ENCODE measurements at regions not wholly inside any gene's neighbourhood (a gene's known extent, or its start where the extent isn't known, plus 50 kb on each side); places are given as distances from the start of the nearest gene placed in this dataset.

- ATAC-seq (ENCODE audit: insufficient read depth, low FRiP score) (no peak), DNase-seq (no peak)
- TF ChIP-seq CTCF (IDR thresholded peaks at IDR 0.05; ENCODE audit: control extremely low read depth, extremely low read depth), result no peak
- Histone ChIP-seq H3K36me3 (ENCODE audit: control insufficient read depth in 4 of 4, insufficient read depth in 4 of 4, low read length in 4 of 4) (no peaks in the 10 kb centered on the region), H3K4me1 (ENCODE audit: control insufficient read depth in 5 of 5, insufficient read depth in 5 of 5, low read length in 5 of 5) (peaks cover 0 to 11% (median 0%) of the 10 kb centered on the region in 5 donors), H3K9me3 (ENCODE audit: control insufficient read depth in 4 of 4, insufficient read depth in 3 of 4, low read length in 3 of 4) (peaks cover 0 to 2% (median 1%) of the 10 kb centered on the region in 4 donors), H3K27me3 (ENCODE audit: control insufficient read depth in 3 of 3, insufficient read depth in 3 of 3, low read length in 2 of 3) (no peaks in the 10 kb centered on the region), H3K27ac (ENCODE audit: low read depth in 1 of 2, low read length in 1 of 2) (no peak overlapping the region), H3K4me3 (no peak overlapping the region), H3K9ac (ENCODE audit: insufficient read depth in 1 of 2, low read length in 2 of 2) (no peak overlapping the region)
- 78 to 91% methylated on average over 2 of the region's 2 CpGs for WGBS, 2 donors
These were observed 166.7 kb downstream of the TMEM167A start for GRCh38 chr5:82910491-82910890.

GRCh38 chr5:82909771-82910170 is 167.4 kb downstream of the TMEM167A start:
- no peak overlapping the region for H3K9ac ChIP-seq (ENCODE audit: insufficient read depth in 1 of 2, low read length in 2 of 2)
- H3K36me3 ChIP-seq (ENCODE audit: control insufficient read depth in 4 of 4, insufficient read depth in 4 of 4, low read length in 4 of 4), result no peaks in the 10 kb centered on the region
- no peak for ATAC-seq (ENCODE audit: insufficient read depth, low FRiP score)
- no peak for DNase-seq
- no peaks in the 10 kb centered on the region for H3K9me3 ChIP-seq (ENCODE audit: control insufficient read depth in 4 of 4, insufficient read depth in 3 of 4, low read length in 3 of 4)
- 78% methylated on average over 7 of the region's 7 CpGs for WGBS, 2 donors
- peaks cover 0 to 11% (median 0%) of the 10 kb centered on the region in 5 donors for H3K4me1 ChIP-seq (ENCODE audit: control insufficient read depth in 5 of 5, insufficient read depth in 5 of 5, low read length in 5 of 5)
- no peaks in the 10 kb centered on the region for H3K27me3 ChIP-seq (ENCODE audit: control insufficient read depth in 3 of 3, insufficient read depth in 3 of 3, low read length in 2 of 3)
- H3K4me3 ChIP-seq, result no peak overlapping the region
- no peak for TF ChIP-seq CTCF (IDR thresholded peaks at IDR 0.05; ENCODE audit: control extremely low read depth, extremely low read depth)
- H3K27ac ChIP-seq (ENCODE audit: low read depth in 1 of 2, low read length in 1 of 2), result no peak overlapping the region

GRCh38 chr5:82905986-82906385 is 171.2 kb downstream of the TMEM167A start:
- peaks cover 0 to 4% (median under 1%) of the 10 kb centered on the region in 4 donors for H3K9me3 ChIP-seq (ENCODE audit: control insufficient read depth in 4 of 4, insufficient read depth in 3 of 4, low read length in 3 of 4)
- TF ChIP-seq CTCF (IDR thresholded peaks at IDR 0.05; ENCODE audit: control extremely low read depth, extremely low read depth), result no peak
- peaks cover 0 to 11% (median 0%) of the 10 kb centered on the region in 5 donors for H3K4me1 ChIP-seq (ENCODE audit: control insufficient read depth in 5 of 5, insufficient read depth in 5 of 5, low read length in 5 of 5)
- H3K4me3 ChIP-seq, result no peak overlapping the region
- H3K9ac ChIP-seq (ENCODE audit: insufficient read depth in 1 of 2, low read length in 2 of 2), result no peak overlapping the region
- no peaks in the 10 kb centered on the region for H3K27me3 ChIP-seq (ENCODE audit: control insufficient read depth in 3 of 3, insufficient read depth in 3 of 3, low read length in 2 of 3)
- 59 to 65% methylated on average over 2 of the region's 2 CpGs for WGBS, 2 donors
- H3K36me3 ChIP-seq (ENCODE audit: control insufficient read depth in 4 of 4, insufficient read depth in 4 of 4, low read length in 4 of 4), result no peaks in the 10 kb centered on the region
- no peak overlapping the region for H3K27ac ChIP-seq (ENCODE audit: low read depth in 1 of 2, low read length in 1 of 2)
- peak in 1 of 3 donors; percentile 20 for DNase-seq
- no peak for ATAC-seq (ENCODE audit: insufficient read depth, low FRiP score)

- Histone ChIP-seq H3K36me3 (ENCODE audit: control insufficient read depth in 4 of 4, insufficient read depth in 4 of 4, low read length in 4 of 4) (no peaks in the 10 kb centered on the region), H3K27me3 (ENCODE audit: control insufficient read depth in 3 of 3, insufficient read depth in 3 of 3, low read length in 2 of 3) (no peaks in the 10 kb centered on the region), H3K4me1 (ENCODE audit: control insufficient read depth in 5 of 5, insufficient read depth in 5 of 5, low read length in 5 of 5) (peaks cover 0 to 6% (median 0%) of the 10 kb centered on the region in 5 donors), H3K27ac (ENCODE audit: low read depth in 1 of 2, low read length in 1 of 2) (no peak overlapping the region), H3K9ac (ENCODE audit: insufficient read depth in 1 of 2, low read length in 2 of 2) (no peak overlapping the region), H3K9me3 (ENCODE audit: control insufficient read depth in 4 of 4, insufficient read depth in 3 of 4, low read length in 3 of 4) (peaks cover 0 to 4% (median under 1%) of the 10 kb centered on the region in 4 donors), H3K4me3 (no peak overlapping the region)
- ATAC-seq (ENCODE audit: insufficient read depth, low FRiP score) (no peak), DNase-seq (peak in 1 of 3 donors; percentile 18)
- no peak for TF ChIP-seq CTCF (IDR thresholded peaks at IDR 0.05; ENCODE audit: control extremely low read depth, extremely low read depth)
- 94 to 98% methylated on average over 1 of the region's 1 CpG for WGBS, 2 donors
These were observed 175.8 kb downstream of the TMEM167A start for GRCh38 chr5:82901281-82901888.
